H9 (cell line): ENCODE measurements at regions not wholly inside any gene's neighbourhood (a gene's known extent, or its start where the extent isn't known, plus 50 kb on each side); places are given as distances from the start of the nearest gene placed in this dataset.

Source experiments
- DNase-seq: peaks from one replicate; pipeline ENCODE4 v3.0.0-alpha.2; 2017
- H2AFZ ChIP-seq: one replicate; pipeline ENCODE4 v1.6.1; 2013; ENCODE audit warnings: mild to moderate bottlenecking, low read length, control low read depth, moderate library complexity
- H2AK5ac ChIP-seq: 2 replicates; pipeline ENCODE4 v1.6.1; 2013; ENCODE audit warnings: low read length, control low read depth, mixed read lengths; ENCODE audit not compliant: insufficient read length
- H2BK120ac ChIP-seq: one replicate; pipeline ENCODE4 v1.6.1; 2013; ENCODE audit warnings: low read depth, mild to moderate bottlenecking, low read length, control low read depth, inconsistent platforms; ENCODE audit not compliant: poor library complexity, severe bottlenecking
- H2BK12ac ChIP-seq: 2 replicates; pipeline ENCODE4 v1.6.1; 2013; ENCODE audit warnings: low read length, control low read depth, mixed read lengths, low read depth; ENCODE audit not compliant: insufficient read length
- H2BK15ac ChIP-seq: 2 replicates; pipeline ENCODE4 v1.6.1; 2013; ENCODE audit warnings: low read depth, low read length, control low read depth
- H2BK20ac ChIP-seq: one replicate; pipeline ENCODE4 v1.6.1; 2013; ENCODE audit warnings: low read depth, mild to moderate bottlenecking, low read length, control low read depth, inconsistent platforms; ENCODE audit not compliant: poor library complexity, severe bottlenecking
- H2BK5ac ChIP-seq: 2 replicates; pipeline ENCODE4 v1.6.1; 2013; ENCODE audit warnings: low read length, control low read depth, mixed read lengths; ENCODE audit not compliant: insufficient read length
- H3K14ac ChIP-seq: 2 replicates; pipeline ENCODE4 v1.6.1; 2013; ENCODE audit warnings: low read length, control low read depth; ENCODE audit not compliant: insufficient read depth
- H3K18ac ChIP-seq: 2 replicates; pipeline ENCODE4 v1.6.1; 2013; ENCODE audit warnings: low read depth, mild to moderate bottlenecking, mixed read lengths, low read length, control low read depth; ENCODE audit not compliant: insufficient read length
- H3K23ac ChIP-seq: 2 replicates; pipeline ENCODE4 v1.6.1; 2013; ENCODE audit warnings: low read length, control low read depth, mixed read lengths, low read depth; ENCODE audit not compliant: insufficient read length
- H3K23me2 ChIP-seq: 2 replicates; pipeline ENCODE4 v1.6.1; 2013; ENCODE audit warnings: low read depth, mild to moderate bottlenecking, mixed read lengths, low read length, control low read depth; ENCODE audit not compliant: insufficient read length, poor library complexity, severe bottlenecking
- H3K27ac ChIP-seq: 2 replicates; pipeline ENCODE4 v1.5.1; 2013; ENCODE audit warnings: low read length, control low read depth, mixed read lengths, low read depth; ENCODE audit not compliant: insufficient read length
- H3K27me3 ChIP-seq: 2 replicates; pipeline ENCODE4 v1.6.1; 2013; ENCODE audit warnings: low read length, control low read depth, inconsistent platforms; ENCODE audit not compliant: insufficient read depth
- H3K4ac ChIP-seq: 2 replicates; pipeline ENCODE4 v1.6.1; 2013; ENCODE audit warnings: low read depth, mild to moderate bottlenecking, control low read depth, inconsistent platforms, low read length, moderate library complexity
- H3K4me1 ChIP-seq: 2 replicates; pipeline ENCODE4 v1.6.1; 2013; ENCODE audit warnings: low read length, control low read depth, inconsistent platforms; ENCODE audit not compliant: insufficient read depth
- H3K4me2 ChIP-seq: 2 replicates; pipeline ENCODE4 v1.6.1; 2013; ENCODE audit warnings: low read length, control low read depth, mixed read lengths; ENCODE audit not compliant: insufficient read length, insufficient read depth
- H3K56ac ChIP-seq: 2 replicates; pipeline ENCODE4 v1.6.1; 2013; ENCODE audit warnings: low read depth, mild to moderate bottlenecking, mixed read lengths, low read length, control low read depth; ENCODE audit not compliant: insufficient read length
- H3K79me1 ChIP-seq: 2 replicates; pipeline ENCODE4 v1.6.1; 2013; ENCODE audit warnings: low read depth, mild to moderate bottlenecking, moderate library complexity, low read length, control low read depth, inconsistent platforms; ENCODE audit not compliant: insufficient read depth, poor library complexity, severe bottlenecking
- H3K79me2 ChIP-seq: 2 replicates; pipeline ENCODE4 v1.6.1; 2013; ENCODE audit warnings: low read length, control low read depth, inconsistent platforms; ENCODE audit not compliant: insufficient read depth
- H3K9ac ChIP-seq: 2 replicates; pipeline ENCODE4 v1.6.1; 2013; ENCODE audit warnings: low read length, control low read depth, mixed read lengths; ENCODE audit not compliant: insufficient read length; ENCODE audit errors: extremely low read depth
- H3K9me3 ChIP-seq: one replicate; pipeline ENCODE4 v1.6.1; 2013; ENCODE audit warnings: low read depth, low read length, inconsistent platforms; ENCODE audit not compliant: control insufficient read depth
- H3T11ph ChIP-seq: one replicate; pipeline ENCODE4 v1.6.1; 2013; ENCODE audit warnings: mild to moderate bottlenecking, low read length, control low read depth, inconsistent platforms
- H4K20me1 ChIP-seq: one replicate; pipeline ENCODE4 v1.6.1; 2013; ENCODE audit not compliant: control insufficient read depth, insufficient read length, insufficient read depth
- H4K5ac ChIP-seq: 2 replicates; pipeline ENCODE4 v1.6.1; 2013; ENCODE audit warnings: low read depth, mild to moderate bottlenecking, mixed read lengths, low read length, control low read depth; ENCODE audit not compliant: insufficient read length
- H4K8ac ChIP-seq: replicated peaks from 2 replicates; pipeline ENCODE4 v1.6.1; 2013; ENCODE audit warnings: low read length, control low read depth, mixed read lengths, low read depth; ENCODE audit not compliant: insufficient read length
- H4K91ac ChIP-seq: 2 replicates; pipeline ENCODE4 v1.6.1; 2013; ENCODE audit warnings: low read depth, mild to moderate bottlenecking, moderate library complexity, mixed read lengths, low read length, control low read depth; ENCODE audit not compliant: insufficient read length
- H3K27ac Mint-ChIP-seq, 3 experiments: 2 replicates in 2 of 3; 3 replicates in 1 of 3; pipeline ENCODE4 v1.8.0; 2020 to 2021; ENCODE audit warnings: mixed read lengths in 3 of 3, mild to moderate bottlenecking in 1 of 3, moderate library complexity in 1 of 3
- H3K27me3 Mint-ChIP-seq: 2 replicates; pipeline ENCODE4 v1.8.0; 2021; ENCODE audit warnings: low read depth, mild to moderate bottlenecking, moderate library complexity, mixed read lengths
- H3K36me3 Mint-ChIP-seq, 3 experiments: 2 replicates in 2 of 3; 3 replicates in 1 of 3; pipeline ENCODE4 v1.8.0; 2020 to 2021; ENCODE audit warnings: low read depth in 3 of 3, mixed read lengths in 3 of 3; ENCODE audit not compliant: insufficient read depth in 1 of 3
- H3K4me1 Mint-ChIP-seq, 2 experiments: 2 replicates each; pipeline ENCODE4 v1.8.0; 2020; ENCODE audit warnings: mixed read lengths in 2 of 2
- H3K4me3 Mint-ChIP-seq, 2 experiments: 2 replicates in 1 of 2; 3 replicates in 1 of 2; pipeline ENCODE4 v1.8.0; 2020 to 2021; ENCODE audit warnings: mild to moderate bottlenecking in 2 of 2, mixed read lengths in 2 of 2, moderate library complexity in 1 of 2
- H3K9me3 Mint-ChIP-seq, 2 experiments: 2 replicates in 1 of 2; 3 replicates in 1 of 2; pipeline ENCODE4 v1.8.0; 2020; ENCODE audit warnings: mild to moderate bottlenecking in 2 of 2, mixed read lengths in 2 of 2, moderate library complexity in 1 of 2
- CTCF ChIP-seq: fragments of 200-600 bp; sonication (generic); conservative IDR thresholded peaks from 3 replicates; pipeline ENCODE4 v1.8.0; 2021; ENCODE audit warnings: antibody characterized with exemption, mild to moderate bottlenecking
- WGBS: extraction: QIAGEN DNeasy Blood & Tissue Kit; methylation state at CpG from one replicate; pipeline ENCODE4 v1.1.7; 2013; ENCODE audit warnings: missing lambda C conversion rate, low lambda C conversion rate, mixed read lengths; ENCODE audit not compliant: insufficient read length; ENCODE audit errors: extremely low coverage; 5-methylcytosine and 5-hydroxymethylcytosine counted together

DNA sequence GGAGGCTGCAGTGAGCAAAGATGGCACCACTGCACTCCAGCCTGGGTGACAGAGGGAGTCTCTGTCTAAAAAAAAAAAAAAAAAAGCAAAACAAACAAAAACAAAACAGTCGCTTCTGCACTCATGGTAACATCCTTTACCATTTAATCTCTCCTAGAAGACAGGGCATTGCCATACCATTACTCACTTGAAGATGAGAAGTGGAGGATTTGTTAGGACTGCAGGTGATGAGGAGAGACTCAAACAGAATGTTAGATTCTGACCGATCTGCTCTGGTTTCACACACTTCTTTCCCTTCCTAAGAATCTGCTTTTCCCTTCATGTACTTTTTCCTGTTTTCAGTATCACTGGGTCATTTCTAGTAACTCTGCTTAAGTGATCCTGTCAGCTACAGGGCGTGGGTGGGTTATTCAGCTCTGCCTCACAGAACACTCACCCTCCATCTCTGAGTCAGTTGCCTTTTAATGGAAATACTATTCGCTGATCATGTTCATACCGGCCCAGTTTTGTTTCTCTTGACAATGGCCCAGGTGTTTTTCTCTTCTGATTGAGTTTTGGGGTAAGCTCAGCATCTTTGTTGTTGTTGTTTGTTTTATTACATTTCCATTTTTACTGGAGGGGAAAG lies 148.0 kb upstream of the ERG start:
- Mint-ChIP-seq H3K27me3 (peaks cover 14% of the 10 kb centered on the region), H3K27ac (no peak overlapping the region), H3K4me3 (no peak overlapping the region), H3K9me3 (peaks cover 2% of the 10 kb centered on the region in 2 experiments), H3K4me1 (peaks cover 18 to 20% of the 10 kb centered on the region in 2 experiments), H3K36me3 (no peaks in the 10 kb centered on the region; a peak in 1 of 7 replicates)
- Histone ChIP-seq H2BK120ac (no peak overlapping the region), H3K23ac (no peak overlapping the region), H2AFZ (no peak overlapping the region), H3K56ac (no peak overlapping the region), H3K4me2 (no peak overlapping the region), H3K27me3 (no peaks in the 10 kb centered on the region), H2BK20ac (no peak overlapping the region), H3K9ac (no peak overlapping the region), H3K4ac (no peak overlapping the region), H4K8ac (no peak overlapping the region), H3K18ac (no peak overlapping the region), H3K79me1 (no peaks in the 10 kb centered on the region), H3K23me2 (no peaks in the 10 kb centered on the region), H4K5ac (no peak overlapping the region), H4K91ac (no peak overlapping the region), H3K27ac (no peak overlapping the region), H3T11ph (no peak overlapping the region), H3K14ac (no peak overlapping the region), H3K9me3 (no peaks in the 10 kb centered on the region), H2BK5ac (no peak overlapping the region), H4K20me1 (no peaks in the 10 kb centered on the region), H3K79me2 (no peaks in the 10 kb centered on the region), H3K4me1 (peaks cover 6% of the 10 kb centered on the region; the same call in 1 of the 2 replicates), H2AK5ac (no peak overlapping the region), H2BK15ac (no peak overlapping the region), H2BK12ac (no peak overlapping the region)
- no peak for TF ChIP-seq CTCF
- no CpG with 5 or more reads among the region's 5 CpGs for WGBS
- no peak for DNase-seq
